SK-N-SH (cell line): ENCODE measurements at regions not wholly inside any gene's neighbourhood (a gene's known extent, or its start where the extent isn't known, plus 50 kb on each side); places are given as distances from the start of the nearest gene placed in this dataset.

Experiments
- CTCF ChIA-PET: fragments of 300-600, 350-600 bp; formaldehyde crosslinking; extraction: SDS; loops from one replicate; lab custom pipeline; 2021; lab: Yijun Ruan, JAX
- POLR2A ChIA-PET: fragments of 350-600 bp; sonication (Branson Sonifier 250); formaldehyde crosslinking; extraction: SDS; loops from one replicate; lab custom pipeline; 2020; ENCODE audit warnings: antibody characterized with exemption, inconsistent platforms; lab: Yijun Ruan, JAX
- DNase-seq: peaks from one replicate; pipeline ENCODE4 v3.0.0; 2012
- H2AFZ ChIP-seq: fragments of 200-600 bp; sonication (generic); 2 replicates; pipeline ENCODE4 v1.8.1; 2016; ENCODE audit warnings: antibody characterized with exemption, mild to moderate bottlenecking, low read depth
- H3F3A ChIP-seq: fragments of 200-600 bp; sonication (generic); replicated peaks from 2 replicates; pipeline ENCODE3; 2016; ENCODE audit warnings: antibody characterized with exemption, mild to moderate bottlenecking; ENCODE audit not compliant: insufficient read depth
- H3K27ac ChIP-seq, 2 experiments: fragments of 200-500 bp in 1 of 2; fragments of 200-600 bp in 1 of 2; sonication (Bioruptor generic) in 1 of 2; sonication (generic), shearing (Covaris generic) in 1 of 2; 2 replicates each; pipeline versions ENCODE4 v1.5.1 to v1.6.1; 2014 to 2016; ENCODE audit warnings: low read depth in 2 of 2, inconsistent platforms in 1 of 2, low read length in 1 of 2, mild to moderate bottlenecking in 1 of 2, mixed read lengths in 1 of 2
- H3K27me3 ChIP-seq: fragments of 200-600 bp; sonication (generic), shearing (Covaris generic); 2 replicates; pipeline ENCODE4 v1.6.1; 2016; ENCODE audit warnings: mixed run types; ENCODE audit not compliant: insufficient read depth
- H3K36me3 ChIP-seq, 2 experiments: fragments of 200-500 bp in 1 of 2; fragments of 200-600 bp in 1 of 2; sonication (Bioruptor generic) in 1 of 2; sonication (generic) in 1 of 2; replicated peaks in 1 of 2; 2 replicates each; pipeline versions ENCODE3 to v1.5.1; 2014 to 2016; ENCODE audit warnings: low read length in 1 of 2, mild to moderate bottlenecking in 1 of 2; ENCODE audit not compliant: insufficient read depth in 2 of 2, control insufficient read depth in 1 of 2
- H3K4me1 ChIP-seq, 2 experiments: fragments of 200-500 bp in 1 of 2; fragments of 200-600 bp in 1 of 2; sonication (Bioruptor generic) in 1 of 2; sonication (generic), shearing (Covaris generic) in 1 of 2; 2 replicates each; pipeline versions ENCODE4 v1.5.1 to v1.6.1; 2014 to 2016; ENCODE audit warnings: low read depth in 1 of 2, low read length in 1 of 2, mixed run types in 1 of 2; ENCODE audit not compliant: insufficient read depth in 2 of 2, control insufficient read depth in 1 of 2
- H3K4me2 ChIP-seq: fragments of 200-600 bp; sonication (generic), shearing (Covaris generic); 2 replicates; pipeline ENCODE4 v1.6.1; 2017; ENCODE audit warnings: mixed run types
- H3K4me3 ChIP-seq, 2 experiments: fragments of 200-500 bp in 1 of 2; fragments of 200-600 bp in 1 of 2; sonication (Bioruptor generic) in 1 of 2; sonication (generic), shearing (Covaris generic) in 1 of 2; 2 replicates each; pipeline versions ENCODE4 v1.5.1 to v1.8.1; 2014 to 2016; ENCODE audit warnings: low read depth in 2 of 2, inconsistent platforms in 1 of 2, low read length in 1 of 2, mild to moderate bottlenecking in 1 of 2, mixed read lengths in 1 of 2, moderate library complexity in 1 of 2
- H3K79me2 ChIP-seq: fragments of 200-600 bp; sonication (generic); 2 replicates; pipeline ENCODE4 v1.8.1; 2017; ENCODE audit warnings: mild to moderate bottlenecking; ENCODE audit not compliant: insufficient read depth
- H3K9ac ChIP-seq: fragments of 200-600 bp; sonication (generic); 2 replicates; pipeline ENCODE4 v1.6.1; 2017; ENCODE audit warnings: mixed run types
- H3K9me2 ChIP-seq: fragments of 200-600 bp; sonication (generic); 2 replicates; pipeline ENCODE4 v1.6.1; 2017; ENCODE audit warnings: mixed run types
- H3K9me3 ChIP-seq: fragments of 200-600 bp; sonication (generic); 2 replicates; pipeline ENCODE4 v1.6.1; 2017; ENCODE audit warnings: mixed run types, mild to moderate bottlenecking, moderate library complexity
- H4K20me1 ChIP-seq: fragments of 200-600 bp; sonication (generic); 2 replicates; pipeline ENCODE4 v1.6.1; 2017; ENCODE audit warnings: mild to moderate bottlenecking, mixed run types; ENCODE audit not compliant: insufficient read depth
- CHD2 ChIP-seq: fragments of 150-350 bp; IDR thresholded peaks from 2 replicates; pipeline ENCODE4 v1.6.1; 2018; ENCODE audit warnings: low read length; ENCODE audit not compliant: partially characterized antibody
- NRF1 ChIP-seq: IDR thresholded peaks from 2 replicates; pipeline ENCODE4 v1.6.1; 2012; ENCODE audit warnings: low read depth, mild to moderate bottlenecking, low read length
- POLR2AphosphoS5 ChIP-seq: IDR thresholded peaks from 2 replicates; pipeline ENCODE4 v1.6.1; 2012; ENCODE audit warnings: low read depth, low read length
- RAD21 ChIP-seq: IDR thresholded peaks from 2 replicates; pipeline ENCODE4 v1.6.1; 2012; ENCODE audit warnings: mild to moderate bottlenecking, low read length
- RCOR1 ChIP-seq: fragments of 150-350 bp; IDR thresholded peaks from 2 replicates; pipeline ENCODE4 v1.6.1; 2017; ENCODE audit warnings: antibody characterized with exemption, low read length
- RFX5 ChIP-seq: IDR thresholded peaks from 2 replicates; pipeline ENCODE4 v1.6.1; 2012; ENCODE audit warnings: mild to moderate bottlenecking, improper control_type of control experiment, low read length
- RXRA ChIP-seq: IDR thresholded peaks from 2 replicates; pipeline ENCODE4 v1.4.0; 2012; ENCODE audit warnings: low read depth, mild to moderate bottlenecking, borderline replicate concordance
- SMC3 ChIP-seq: IDR thresholded peaks from 2 replicates; pipeline ENCODE4 v1.6.1; 2012; ENCODE audit warnings: low read depth, low read length, improper control_type of control experiment
- TCF12 ChIP-seq: IDR thresholded peaks from 2 replicates; pipeline ENCODE4 v1.4.0; 2012
- WGBS: methylation state at CpG from one replicate; pipeline ENCODE4 v1.1.6; 2017; ENCODE audit warnings: low lambda C conversion rate; 5-methylcytosine and 5-hydroxymethylcytosine counted together
- TF ChIP-seq, protein P1 (sequence below): IDR thresholded peaks from 2 replicates; pipeline ENCODE4 v1.4.0; 2012; ENCODE audit warnings: low read depth, borderline replicate concordance
- TF ChIP-seq, protein P2 (sequence below): IDR thresholded peaks from 2 replicates; pipeline ENCODE4 v1.6.1; 2012; ENCODE audit warnings: mild to moderate bottlenecking, low read depth, low read length, moderate library complexity
- TF ChIP-seq, protein P3 (sequence below): IDR thresholded peaks from 2 replicates; pipeline ENCODE4 v1.4.0; 2012; ENCODE audit warnings: low read depth
- TF ChIP-seq, protein P4 (sequence below): IDR thresholded peaks from 2 replicates; pipeline ENCODE4; 2012
- TF ChIP-seq, protein P5 (sequence below): IDR thresholded peaks from 2 replicates; pipeline ENCODE4 v1.4.0; 2012; ENCODE audit warnings: low read depth, borderline replicate concordance

DNA sequence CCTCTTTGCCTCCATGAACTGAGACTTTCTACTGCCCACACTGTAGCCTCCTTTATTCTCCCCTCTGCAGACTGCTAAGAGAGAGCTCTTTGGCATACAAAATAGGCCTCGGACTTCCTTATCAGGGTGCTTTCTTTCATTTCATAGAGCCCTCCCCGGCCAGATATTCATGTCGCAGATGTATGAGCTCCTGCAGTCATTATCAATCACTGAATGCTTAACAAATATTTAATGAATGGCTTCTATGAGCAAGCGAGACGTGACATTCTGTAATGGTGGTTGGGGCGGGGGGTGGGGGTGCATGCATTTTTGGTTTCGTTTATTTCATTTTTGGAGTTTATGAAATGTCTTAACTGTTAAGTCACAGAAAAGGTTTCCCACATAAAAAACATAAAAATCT, 344.8 kb upstream of the KAZN start:
- DNase-seq: no peak
- H3K36me3 ChIP-seq: no peaks in the 10 kb centered on the region
- 28% methylated on average over 7 of the region's 7 CpGs for WGBS

More for the DNA sequence above, 344.8 kb upstream of the KAZN start:
- no peaks in the 10 kb centered on the region for H3K9me3 ChIP-seq
- H2AFZ ChIP-seq: no peak overlapping the region
- H3K27me3 ChIP-seq: no peaks in the 10 kb centered on the region
- no peaks in the 10 kb centered on the region for H3K4me1 ChIP-seq
- ChIA-PET POLR2A (no interaction called here), CTCF (interaction anchor here (0.6 kb wide), 1 partner anchor 92 kb away, joined by 3 read pairs; no protein-coding TSS in a partner anchor)
- no peak overlapping the region for H3K27ac ChIP-seq
- no peak overlapping the region for H3K4me3 ChIP-seq
- no peaks in the 10 kb centered on the region for H3K79me2 ChIP-seq
- H3F3A ChIP-seq: no peaks in the 10 kb centered on the region
- no peaks in the 10 kb centered on the region for H4K20me1 ChIP-seq
- H3K9me2 ChIP-seq: no peaks in the 10 kb centered on the region
- H3K4me2 ChIP-seq: no peak overlapping the region
- no peak overlapping the region for H3K9ac ChIP-seq
- TF ChIP-seq, protein P1, sequence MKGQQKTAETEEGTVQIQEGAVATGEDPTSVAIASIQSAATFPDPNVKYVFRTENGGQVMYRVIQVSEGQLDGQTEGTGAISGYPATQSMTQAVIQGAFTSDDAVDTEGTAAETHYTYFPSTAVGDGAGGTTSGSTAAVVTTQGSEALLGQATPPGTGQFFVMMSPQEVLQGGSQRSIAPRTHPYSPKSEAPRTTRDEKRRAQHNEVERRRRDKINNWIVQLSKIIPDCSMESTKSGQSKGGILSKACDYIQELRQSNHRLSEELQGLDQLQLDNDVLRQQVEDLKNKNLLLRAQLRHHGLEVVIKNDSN: no peak
- TF ChIP-seq NRF1 (no peak), TCF12 (no peak), CHD2 (no peak), SMC3 (no peak), POLR2AphosphoS5 (no peak), RCOR1 (no peak), RAD21 (no peak), RXRA (no peak), RFX5 (no peak)
- TF ChIP-seq, protein P2, sequence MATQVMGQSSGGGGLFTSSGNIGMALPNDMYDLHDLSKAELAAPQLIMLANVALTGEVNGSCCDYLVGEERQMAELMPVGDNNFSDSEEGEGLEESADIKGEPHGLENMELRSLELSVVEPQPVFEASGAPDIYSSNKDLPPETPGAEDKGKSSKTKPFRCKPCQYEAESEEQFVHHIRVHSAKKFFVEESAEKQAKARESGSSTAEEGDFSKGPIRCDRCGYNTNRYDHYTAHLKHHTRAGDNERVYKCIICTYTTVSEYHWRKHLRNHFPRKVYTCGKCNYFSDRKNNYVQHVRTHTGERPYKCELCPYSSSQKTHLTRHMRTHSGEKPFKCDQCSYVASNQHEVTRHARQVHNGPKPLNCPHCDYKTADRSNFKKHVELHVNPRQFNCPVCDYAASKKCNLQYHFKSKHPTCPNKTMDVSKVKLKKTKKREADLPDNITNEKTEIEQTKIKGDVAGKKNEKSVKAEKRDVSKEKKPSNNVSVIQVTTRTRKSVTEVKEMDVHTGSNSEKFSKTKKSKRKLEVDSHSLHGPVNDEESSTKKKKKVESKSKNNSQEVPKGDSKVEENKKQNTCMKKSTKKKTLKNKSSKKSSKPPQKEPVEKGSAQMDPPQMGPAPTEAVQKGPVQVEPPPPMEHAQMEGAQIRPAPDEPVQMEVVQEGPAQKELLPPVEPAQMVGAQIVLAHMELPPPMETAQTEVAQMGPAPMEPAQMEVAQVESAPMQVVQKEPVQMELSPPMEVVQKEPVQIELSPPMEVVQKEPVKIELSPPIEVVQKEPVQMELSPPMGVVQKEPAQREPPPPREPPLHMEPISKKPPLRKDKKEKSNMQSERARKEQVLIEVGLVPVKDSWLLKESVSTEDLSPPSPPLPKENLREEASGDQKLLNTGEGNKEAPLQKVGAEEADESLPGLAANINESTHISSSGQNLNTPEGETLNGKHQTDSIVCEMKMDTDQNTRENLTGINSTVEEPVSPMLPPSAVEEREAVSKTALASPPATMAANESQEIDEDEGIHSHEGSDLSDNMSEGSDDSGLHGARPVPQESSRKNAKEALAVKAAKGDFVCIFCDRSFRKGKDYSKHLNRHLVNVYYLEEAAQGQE: no peak
- TF ChIP-seq, protein P3, sequence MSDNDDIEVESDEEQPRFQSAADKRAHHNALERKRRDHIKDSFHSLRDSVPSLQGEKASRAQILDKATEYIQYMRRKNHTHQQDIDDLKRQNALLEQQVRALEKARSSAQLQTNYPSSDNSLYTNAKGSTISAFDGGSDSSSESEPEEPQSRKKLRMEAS: no peak
- TF ChIP-seq, protein P4, sequence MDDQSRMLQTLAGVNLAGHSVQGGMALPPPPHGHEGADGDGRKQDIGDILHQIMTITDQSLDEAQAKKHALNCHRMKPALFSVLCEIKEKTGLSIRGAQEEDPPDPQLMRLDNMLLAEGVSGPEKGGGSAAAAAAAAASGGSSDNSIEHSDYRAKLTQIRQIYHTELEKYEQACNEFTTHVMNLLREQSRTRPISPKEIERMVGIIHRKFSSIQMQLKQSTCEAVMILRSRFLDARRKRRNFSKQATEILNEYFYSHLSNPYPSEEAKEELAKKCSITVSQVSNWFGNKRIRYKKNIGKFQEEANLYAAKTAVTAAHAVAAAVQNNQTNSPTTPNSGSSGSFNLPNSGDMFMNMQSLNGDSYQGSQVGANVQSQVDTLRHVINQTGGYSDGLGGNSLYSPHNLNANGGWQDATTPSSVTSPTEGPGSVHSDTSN: no peak
- TF ChIP-seq, protein P5, sequence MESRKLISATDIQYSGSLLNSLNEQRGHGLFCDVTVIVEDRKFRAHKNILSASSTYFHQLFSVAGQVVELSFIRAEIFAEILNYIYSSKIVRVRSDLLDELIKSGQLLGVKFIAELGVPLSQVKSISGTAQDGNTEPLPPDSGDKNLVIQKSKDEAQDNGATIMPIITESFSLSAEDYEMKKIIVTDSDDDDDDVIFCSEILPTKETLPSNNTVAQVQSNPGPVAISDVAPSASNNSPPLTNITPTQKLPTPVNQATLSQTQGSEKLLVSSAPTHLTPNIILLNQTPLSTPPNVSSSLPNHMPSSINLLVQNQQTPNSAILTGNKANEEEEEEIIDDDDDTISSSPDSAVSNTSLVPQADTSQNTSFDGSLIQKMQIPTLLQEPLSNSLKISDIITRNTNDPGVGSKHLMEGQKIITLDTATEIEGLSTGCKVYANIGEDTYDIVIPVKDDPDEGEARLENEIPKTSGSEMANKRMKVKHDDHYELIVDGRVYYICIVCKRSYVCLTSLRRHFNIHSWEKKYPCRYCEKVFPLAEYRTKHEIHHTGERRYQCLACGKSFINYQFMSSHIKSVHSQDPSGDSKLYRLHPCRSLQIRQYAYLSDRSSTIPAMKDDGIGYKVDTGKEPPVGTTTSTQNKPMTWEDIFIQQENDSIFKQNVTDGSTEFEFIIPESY: no peak
- TF ChIP-seq, all 33 proteins: peak for 0
